ENCODE measurements at regions not wholly inside any gene's neighbourhood (a gene's known extent, or its start where the extent isn't known, plus 50 kb on each side); places are given as distances from the start of the nearest gene placed in this dataset.
"Not testable (repeated sequence)": the region's sequence is repeated elsewhere in the genome, so short reads cannot be mapped to it uniquely, and the experiment has no call there.

DNA sequence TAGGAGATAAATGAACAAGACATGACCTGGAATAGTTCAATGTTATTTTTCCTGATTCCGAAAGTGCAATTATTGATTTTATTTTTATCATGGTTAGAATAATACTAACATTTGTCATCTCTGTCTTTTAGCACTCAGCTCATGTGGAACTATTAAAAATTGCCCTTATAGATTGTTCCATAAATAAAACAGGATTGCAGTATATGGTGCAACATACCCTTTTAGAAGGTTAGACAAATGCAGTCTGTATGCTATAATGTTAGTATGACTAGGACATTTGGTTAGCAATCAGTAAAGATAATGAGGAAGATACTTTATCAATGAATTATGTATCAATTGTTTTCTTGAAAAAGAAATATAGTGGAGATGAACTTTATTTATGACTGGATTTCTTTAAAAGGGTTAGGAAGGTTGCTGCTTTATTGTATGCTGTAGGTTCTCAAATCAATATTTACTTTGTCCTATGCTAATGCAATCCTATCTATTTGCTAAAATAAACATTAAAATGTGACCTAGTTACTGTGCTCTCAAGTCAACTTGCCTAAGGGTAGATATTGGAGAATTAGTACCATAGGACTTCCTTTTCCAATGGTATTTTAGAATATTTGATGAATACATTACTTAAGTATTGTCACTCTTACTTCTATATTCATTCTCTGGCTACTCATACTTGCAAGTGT, 348.9 kb upstream of the ISL1 start:
- no peak for DNase-seq (ENCODE audit: low read depth)

DNA sequence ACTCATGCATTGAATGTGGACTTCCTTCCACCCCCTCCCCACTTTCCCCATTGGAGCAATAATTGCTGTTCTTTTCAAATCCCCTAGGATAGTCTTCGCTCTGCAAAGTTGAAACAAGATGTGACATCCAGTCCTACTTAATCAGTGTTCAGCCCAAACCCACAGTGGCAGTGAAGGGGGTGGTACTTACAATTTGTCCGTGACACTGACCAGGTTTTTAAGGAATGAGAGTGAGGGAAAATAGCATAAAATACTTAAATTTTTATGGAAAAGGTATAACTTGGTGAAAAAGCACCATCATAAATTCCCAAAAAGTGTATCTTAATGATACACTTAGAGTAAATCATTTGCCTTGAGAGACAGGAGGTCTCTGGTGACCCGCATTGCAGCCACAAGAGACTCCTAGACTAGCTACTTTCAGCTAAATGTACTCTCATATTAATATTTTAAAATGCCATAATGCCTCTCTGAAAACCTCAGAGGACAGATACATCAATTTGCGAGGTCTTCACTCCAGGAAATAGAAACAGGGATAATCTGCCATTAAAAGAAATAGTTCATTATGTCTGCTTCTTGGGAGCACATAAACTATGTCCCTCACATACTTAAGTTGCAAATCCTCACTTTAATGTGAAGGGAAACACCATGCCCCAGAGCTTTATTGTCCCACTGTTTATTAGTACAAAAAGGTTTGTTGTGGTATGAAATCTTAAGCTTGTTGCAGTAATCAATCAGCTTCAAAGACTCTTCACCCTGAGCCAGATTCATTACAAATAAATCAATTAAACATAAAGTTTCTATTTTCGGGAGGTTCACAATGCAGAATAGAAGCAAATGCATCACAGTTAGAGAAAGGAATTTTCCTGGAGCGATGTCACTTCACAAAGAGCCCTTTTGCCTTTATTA, 343.6 kb upstream of the ISL1 start:
- DNase-seq (ENCODE audit: low read depth): no peak

DNA sequence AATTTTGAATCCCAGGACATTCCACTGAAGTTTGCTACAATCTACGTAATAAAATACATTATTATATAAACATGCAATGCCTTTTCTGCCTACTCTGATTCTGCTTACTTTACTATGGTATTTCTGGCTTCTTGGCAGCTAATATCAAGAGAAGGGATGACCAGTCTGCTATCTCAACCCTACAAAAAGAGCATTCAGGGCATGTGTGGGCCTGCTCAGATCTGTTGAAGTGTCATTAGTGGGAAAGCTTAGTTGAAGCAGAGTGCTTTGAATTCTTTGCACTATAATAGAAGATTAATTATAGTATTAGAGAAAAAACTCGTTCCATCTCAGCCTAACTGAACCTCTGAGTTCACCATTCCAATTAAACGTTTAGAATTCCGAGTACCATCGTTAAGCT, 339.5 kb upstream of the ISL1 start:
- DNase-seq (ENCODE audit: low read depth): no peak

DNA sequence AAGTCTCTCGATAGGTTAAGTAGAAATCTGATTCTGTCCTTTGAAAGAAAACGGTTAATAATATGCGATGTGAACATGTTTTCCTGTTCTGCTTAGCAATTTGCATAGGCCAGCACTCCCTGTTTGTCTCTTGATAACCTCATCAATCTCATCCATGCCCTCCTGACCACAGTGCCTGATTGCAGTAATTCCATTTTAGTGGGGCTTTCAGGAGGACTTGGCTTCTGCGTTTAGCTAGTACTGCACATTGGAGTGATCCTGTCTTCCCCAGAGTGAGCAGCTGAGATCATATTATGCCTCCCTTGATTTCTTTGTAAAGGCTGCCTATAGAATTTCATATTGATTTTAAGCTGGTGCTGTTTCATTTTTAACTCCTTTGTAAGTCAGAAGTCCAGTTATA, 335.9 kb upstream of the ISL1 start:
- DNase-seq (ENCODE audit: low read depth): no peak

DNA sequence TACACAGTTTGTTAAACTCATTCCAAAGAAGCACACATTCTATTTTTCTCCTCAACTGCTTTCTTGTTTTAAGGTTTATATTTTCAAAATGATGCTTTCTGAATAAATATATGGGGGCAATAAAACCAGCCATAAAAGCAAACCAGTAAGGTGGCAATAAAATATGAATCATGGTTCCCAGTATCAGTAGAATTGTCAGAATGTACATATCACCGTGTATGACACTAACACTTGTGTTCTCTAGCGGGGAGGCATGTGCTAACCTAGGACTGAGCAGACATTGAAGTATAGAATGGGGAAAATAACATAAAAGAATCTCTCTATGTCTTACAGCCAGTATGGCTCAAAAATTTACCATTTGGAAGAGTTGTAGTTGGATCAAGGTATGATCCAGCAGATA, 329.9 kb upstream of the ISL1 start:
- DNase-seq (ENCODE audit: low read depth): no peak

DNA sequence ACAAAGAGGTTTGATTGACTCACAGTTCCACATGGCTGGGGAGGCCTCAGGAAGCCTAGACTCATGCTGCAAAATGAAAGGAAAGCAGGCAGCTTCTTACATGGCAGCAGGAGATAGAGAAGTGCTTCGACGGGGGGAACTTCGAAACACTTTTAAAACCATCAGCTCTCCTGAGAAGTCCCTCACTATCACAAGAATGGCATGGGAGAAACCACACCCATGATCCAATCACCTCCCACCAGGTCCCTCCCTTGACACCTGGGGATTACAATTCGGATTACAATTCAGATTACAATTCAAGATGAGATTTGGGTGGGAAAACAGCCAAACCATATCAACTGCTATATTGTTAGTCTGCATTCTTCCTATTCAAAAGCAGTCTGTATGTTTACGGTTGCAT, 322.3 kb upstream of the ISL1 start:
- DNase-seq (ENCODE audit: low read depth): no peak

DNA sequence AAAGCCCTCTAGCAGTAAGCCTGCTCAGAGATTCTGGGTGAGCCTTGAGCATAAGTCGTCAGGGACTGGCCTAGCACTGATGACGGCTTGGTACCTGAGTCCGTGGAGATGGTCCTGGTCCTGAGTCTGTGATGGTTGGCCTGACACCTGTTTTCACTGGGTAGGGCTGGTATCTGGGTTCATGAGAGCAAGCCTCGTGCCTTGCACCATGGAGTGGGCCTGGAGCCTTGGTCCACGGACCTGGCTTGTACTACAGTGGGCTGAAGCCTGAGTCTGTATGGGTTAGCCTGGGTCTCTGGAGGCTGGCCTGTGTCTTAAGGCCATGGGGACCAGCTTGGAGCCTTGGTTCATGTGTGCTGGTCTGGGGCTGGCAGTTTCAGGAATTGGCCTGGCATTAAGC, 310.3 kb upstream of the ISL1 start:
- DNase-seq (ENCODE audit: low read depth): no peak

DNA sequence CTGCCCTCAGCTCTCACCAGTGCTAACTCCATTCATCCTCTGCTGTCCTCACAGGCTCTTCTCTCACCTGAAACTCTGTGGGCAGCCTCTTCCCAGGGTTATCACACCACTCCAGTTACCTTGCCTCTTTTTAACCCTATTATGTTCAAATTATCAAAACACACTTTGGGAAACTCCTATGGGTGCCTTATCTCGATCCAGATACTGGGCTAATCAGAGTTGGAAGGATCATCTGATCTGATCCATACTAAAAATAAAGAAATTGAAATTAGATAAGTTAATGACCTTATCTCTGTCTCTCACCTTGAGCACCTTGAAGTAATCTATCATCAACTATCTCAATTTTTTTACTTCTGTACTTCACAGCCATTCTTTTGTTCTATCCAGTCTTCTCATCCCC, 300.5 kb upstream of the ISL1 start:
- no peak for DNase-seq (ENCODE audit: low read depth)

DNA sequence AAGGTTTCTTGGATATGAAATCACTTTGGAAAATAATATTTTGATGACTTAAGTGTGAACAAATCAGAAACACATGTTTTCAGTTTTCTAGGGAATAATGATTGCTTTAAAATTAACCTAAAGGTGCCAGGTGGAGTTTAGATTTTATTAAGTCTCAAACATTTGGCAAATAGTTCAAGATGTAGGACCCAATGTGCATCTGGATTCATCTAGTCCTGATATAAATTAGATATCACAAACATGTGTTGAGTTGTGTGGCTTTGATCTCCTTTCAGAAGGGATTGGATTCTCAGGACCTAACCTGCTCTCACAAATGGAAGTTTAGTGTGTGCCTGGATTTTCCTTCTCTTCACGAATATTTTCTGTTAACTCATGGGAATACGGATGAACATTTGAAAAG, 291.4 kb upstream of the ISL1 start:
- no peak for DNase-seq (ENCODE audit: low read depth)

DNA sequence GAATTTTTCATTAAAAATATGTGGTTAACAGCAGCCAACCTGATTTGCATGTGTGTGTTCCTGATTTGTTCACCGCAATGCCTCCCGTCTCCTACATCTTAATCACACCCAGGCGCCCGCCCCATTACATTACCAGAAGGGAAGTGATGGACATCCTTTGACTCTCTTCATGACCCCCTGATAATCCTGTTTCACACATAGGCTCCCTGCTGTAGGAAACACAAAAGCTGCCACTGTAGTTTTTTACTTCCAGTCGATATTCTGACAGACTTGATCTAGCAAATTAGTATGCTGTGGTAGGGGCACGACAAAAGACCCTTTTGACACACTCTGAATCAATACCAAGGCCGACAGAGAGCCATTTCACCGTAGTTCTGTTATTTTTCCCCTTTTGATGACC, 287.8 kb upstream of the ISL1 start:
- no peak for DNase-seq (ENCODE audit: low read depth)

DNA sequence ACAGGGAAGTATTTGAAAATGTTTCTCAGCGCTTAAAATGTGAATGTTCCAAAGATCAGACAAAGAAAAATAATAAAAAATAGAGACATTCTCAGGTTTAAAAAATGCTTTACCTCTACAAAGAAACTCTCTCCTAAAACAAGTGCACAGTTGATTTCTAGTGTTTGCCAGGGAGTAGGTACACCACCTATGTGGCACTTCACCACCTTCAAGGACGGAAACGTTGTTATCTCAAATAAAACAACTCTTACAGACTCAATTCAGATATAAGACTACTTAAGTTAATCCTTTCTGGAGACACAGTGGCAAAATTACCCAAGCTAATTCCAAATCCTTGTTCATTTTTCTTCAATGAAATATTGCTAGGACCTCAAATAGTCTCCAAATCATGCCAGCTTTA, 286.4 kb upstream of the ISL1 start:
- no peak for DNase-seq (ENCODE audit: low read depth)

DNA sequence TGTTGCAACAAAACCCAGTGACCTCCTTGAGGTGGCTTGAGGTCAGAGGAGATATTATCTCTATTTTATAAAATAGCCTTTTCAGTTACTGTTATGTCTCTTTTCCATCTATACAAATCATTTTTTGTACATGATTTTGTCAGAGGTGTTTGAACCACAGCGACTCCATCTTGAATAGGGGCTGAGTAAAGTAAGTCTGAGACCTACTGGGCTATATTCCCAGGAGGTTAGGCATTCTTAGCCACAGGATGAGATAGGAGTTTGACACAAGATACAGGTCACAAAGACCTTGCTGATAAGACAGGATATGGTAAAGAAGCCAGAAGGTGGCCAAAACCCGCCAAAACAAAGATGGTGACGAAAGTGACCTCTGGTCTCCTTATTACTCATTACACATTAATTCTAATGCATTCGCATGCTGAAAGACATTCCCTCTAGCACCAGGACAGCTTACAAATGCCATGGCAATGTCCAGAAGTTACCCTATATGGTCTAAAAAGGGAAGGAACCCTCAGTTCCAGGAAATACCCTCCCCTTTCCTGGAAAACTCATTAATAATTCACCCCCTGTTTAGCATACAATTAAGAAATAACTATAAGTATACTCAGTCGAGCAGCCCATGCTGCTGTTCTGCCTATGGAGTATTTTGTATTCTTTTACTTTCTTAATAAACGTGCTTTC, 283.9 kb upstream of the ISL1 start:
- DNase-seq (ENCODE audit: low read depth): no peak

DNA sequence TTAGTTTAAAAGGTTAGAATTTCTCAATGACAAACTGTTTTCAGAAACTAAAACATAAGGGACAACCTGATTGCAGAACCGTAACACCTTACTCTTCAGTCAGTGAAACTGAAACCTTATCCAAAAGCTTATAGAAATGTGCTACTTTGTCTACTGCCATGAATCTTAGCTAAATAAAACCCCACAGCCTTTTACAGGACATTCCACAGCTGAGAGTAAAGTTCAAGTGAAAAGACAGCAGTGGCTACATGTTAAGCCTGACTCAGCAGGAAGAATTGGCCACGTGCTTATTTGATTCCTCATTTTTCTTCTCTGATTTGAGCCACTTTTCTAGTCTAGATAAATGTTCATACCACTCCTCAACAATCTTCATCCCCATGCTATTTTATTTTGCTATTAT, 278.7 kb upstream of the ISL1 start:
- DNase-seq (ENCODE audit: low read depth): no peak

DNA sequence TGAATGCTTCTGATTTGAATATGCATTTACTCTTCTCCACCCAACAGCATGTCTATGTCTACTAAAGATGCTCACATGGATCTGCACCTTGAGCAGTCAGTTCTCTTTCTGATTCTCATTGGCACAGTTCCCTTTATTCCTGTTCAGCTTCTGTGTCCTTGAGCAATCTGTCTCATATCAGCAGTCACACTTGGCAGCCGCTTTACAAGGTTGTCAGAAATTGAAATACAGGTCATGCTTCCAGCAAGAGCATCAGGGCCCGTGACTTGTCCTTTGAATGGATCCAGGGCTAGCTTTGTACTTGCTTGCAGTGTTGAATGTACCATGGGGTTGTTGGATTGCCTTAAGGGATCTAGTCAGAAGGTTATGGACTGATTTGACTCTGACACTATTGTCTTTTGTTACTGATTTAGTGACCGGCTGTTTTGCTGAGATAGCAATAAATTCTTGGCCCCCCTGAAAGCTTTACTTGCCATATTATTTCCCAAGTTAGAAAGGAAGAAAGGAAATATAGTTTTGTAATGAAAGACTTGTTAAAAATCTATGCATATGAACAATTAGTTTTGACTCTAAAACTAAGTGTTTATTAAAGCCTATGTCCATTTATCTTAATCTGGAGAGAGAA, 273.4 kb upstream of the ISL1 start:
- no peak for DNase-seq (ENCODE audit: low read depth)

DNA sequence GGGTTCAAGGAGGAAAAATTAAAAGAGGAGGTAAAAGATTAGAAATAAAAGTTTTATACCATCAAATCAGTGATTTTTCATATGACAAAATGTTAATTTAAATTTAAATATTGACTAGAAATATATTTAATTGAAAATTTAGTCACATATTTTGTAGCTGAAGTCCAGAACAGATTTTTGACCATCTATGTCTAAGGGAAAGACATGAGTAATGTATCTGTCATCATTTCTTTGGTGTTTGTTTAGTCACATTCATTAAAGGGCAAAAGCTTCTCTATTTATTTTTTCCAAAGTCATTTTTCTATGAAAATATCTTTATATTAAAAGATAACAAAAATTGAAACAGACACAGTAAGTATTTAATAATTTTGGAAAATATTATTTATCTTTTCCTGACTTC, 252.0 kb upstream of the ISL1 start:
- DNase-seq (ENCODE audit: low read depth): no peak

DNA sequence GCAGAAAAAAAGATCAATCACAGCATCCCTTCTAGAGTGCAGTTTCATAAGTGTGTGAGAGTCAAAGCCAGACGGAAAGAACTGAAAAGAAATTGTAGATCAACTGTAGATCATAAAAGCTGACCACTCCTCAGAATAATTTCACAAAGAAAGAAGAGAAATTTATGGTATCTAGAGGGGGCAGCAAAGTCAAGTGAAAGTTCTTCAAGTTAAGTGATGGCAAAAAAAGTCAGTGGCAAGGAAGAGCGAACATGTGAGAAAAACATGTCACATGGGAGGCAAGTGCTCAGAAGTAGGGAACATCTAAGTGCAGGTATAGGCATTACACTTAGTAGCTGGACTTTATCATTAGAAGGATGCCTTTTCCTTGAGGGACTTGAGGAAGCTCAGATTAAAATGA, 245.1 kb upstream of the ISL1 start:
- DNase-seq (ENCODE audit: low read depth): no peak

DNA sequence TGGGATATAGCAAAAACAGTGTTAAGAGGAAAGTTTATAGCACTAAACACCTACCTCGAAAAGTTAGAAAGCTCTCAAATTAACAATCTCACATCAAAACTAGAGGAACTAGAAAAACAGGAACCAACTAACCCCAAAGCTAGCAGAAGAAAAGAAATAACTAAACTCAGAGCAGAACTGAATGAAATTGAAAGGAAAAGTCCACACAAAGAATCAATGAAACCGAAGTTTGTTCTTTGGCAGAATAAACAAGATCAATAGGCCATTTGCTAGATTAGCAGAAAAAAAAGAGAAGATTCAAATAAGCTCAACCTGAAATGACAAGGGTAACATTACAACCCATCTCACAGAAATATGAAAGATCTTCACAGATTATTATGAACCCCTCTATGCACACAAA, 234.8 kb upstream of the ISL1 start:
- DNase-seq (ENCODE audit: low read depth): no peak

DNA sequence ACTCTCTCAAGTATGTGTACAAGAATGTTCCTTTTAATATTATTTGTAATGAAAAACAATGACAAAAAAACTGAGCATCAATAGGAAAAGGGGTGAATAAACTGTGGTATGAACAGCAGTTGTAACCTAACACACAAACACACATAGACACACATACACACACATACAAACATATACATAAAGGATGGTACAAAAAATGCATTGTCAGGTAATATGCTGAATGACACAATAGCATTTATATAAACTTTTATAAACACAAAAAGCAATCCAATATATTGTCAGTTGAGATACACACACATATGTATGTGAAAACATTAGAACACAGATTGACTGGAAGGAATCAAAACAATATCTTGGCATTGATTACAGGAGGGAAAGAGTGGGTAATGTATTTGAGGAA, 227.0 kb upstream of the ISL1 start:
- no peak for DNase-seq (ENCODE audit: low read depth)

DNA sequence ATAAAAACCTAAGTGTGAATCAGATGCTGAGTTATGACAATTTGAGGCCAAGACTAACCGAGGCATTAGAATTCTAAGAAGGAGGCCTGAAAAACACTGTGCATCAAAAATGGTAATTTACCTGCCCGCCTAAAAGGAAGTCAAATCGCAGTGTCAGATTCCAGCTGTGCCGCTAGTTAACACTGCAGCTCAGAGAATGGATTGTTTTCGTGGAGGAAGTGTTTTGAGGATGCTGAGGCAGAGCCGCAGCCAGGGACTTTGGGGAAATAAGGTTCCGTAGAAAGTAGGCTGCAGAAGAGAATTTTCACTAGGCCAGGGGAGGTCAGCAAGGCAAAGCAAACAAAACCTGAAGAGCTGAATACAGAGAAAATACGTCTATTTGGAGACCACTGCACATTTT, 226.4 kb upstream of the ISL1 start:
- no peak for DNase-seq (ENCODE audit: low read depth)

DNA sequence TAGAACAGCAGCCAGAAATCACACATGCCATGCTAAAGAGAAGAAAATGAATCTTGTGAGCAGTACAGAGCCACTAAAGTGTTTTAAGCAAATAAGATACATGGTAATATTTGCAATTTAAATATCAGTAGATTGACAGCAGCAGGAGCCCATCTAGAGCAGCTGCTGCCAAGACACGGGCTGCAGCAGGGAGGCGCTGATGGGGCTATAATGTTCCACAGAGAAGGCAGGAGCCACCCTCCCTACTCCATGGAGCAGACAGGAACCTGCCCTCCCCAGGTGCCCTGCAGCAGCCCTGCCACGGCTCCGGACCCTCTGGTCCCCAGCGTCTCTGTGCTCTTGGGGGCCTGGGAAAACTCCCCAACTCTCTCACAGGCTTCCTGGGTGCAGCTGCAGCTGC, 224.1 kb upstream of the ISL1 start:
- no peak for DNase-seq (ENCODE audit: low read depth)

DNA sequence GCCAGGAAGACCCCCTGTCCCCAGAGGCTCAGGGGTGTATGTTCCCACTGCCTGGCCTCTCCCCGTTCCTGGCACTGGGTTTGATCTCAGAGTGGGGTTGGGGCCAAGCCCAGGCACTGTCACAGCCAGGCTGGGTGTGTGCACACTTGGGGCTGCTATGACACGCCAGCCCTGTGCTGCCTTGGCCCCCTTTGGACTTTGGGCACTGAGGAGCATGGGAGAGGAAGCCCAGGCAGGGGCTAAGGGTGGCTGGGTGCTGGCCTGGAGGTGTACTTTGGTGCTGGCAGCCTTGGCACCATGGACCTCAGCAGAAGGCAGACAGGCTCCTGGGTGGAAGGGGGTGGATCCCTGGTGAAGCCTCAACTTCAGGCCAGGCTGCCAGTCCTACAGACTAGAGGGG, 223.6 kb upstream of the ISL1 start:
- DNase-seq (ENCODE audit: low read depth): no peak

DNA sequence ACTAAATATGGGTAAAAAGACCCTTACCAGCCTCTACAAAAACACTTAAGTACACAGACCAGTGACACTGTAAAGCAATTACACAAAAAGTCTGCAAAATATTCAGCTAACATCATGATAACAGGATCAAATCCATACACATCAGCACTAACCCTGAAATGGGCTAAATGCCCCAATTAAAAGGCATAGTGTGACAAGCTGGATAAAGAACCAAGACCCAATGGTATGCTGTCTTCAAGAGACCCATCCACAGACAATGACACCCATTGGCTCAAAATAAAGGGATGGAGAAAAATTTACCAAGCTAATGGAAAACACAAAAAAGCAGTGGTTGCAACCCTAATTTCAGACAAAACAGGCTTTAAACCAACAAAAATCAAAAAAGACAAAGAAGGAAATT, 221.0 kb upstream of the ISL1 start:
- DNase-seq (ENCODE audit: low read depth): no peak

DNA sequence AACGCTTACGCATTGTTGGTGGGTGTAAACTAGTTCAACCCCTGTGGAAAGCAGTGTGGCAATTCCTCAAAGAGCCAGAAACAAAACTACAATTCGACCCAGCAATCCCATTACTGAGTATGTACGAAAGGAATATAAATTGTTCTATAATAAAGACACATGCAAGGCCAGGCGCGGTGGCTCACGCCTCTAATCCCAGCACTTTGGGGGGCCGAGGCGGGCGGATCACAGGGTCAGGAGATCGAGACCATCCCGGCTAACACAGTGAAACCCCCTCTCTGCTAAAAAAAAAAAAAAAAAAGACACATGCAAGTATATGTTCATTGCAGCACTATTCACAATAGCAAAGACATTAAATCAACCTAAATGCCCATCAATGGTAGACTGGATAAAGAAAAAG, 217.6 kb upstream of the ISL1 start:
- not testable (repeated sequence) for DNase-seq (ENCODE audit: low read depth)
